Upper lobe of left lung (tissue), 4 donors: ENCODE measurements at regions not wholly inside any gene's neighbourhood (a gene's known extent, or its start where the extent isn't known, plus 50 kb on each side); places are given as distances from the start of the nearest gene placed in this dataset.

Experiments used
- CTCF ChIP-seq, 6 experiments: fragments of 450-650 bp in 4 of 6; fragments of 200-600 bp in 2 of 6; sonication (generic) in 2 of 6; IDR thresholded peaks; one replicate each; pipeline ENCODE4 v1.5.1; 2016 to 2019; ENCODE audit warnings: antibody characterized with exemption in 6 of 6
- POLR2AphosphoS5 ChIP-seq, 2 donors: sonication (generic); formaldehyde crosslinking; IDR thresholded peaks; one replicate each; pipeline ENCODE4 v1.5.1; 2017; ENCODE audit warnings: antibody characterized with exemption in 2 of 2

GRCh38 chr9:78491402-78491801 is 194.5 kb downstream of the PSAT1 start:
- no peak for TF ChIP-seq CTCF (IDR thresholded peaks at IDR 0.05)
- TF ChIP-seq POLR2AphosphoS5 (IDR thresholded peaks at IDR 0.05) = no peak
